DMS 273 (cell line): ENCODE measurements at regions not wholly inside any gene's neighbourhood (a gene's known extent, or its start where the extent isn't known, plus 50 kb on each side); places are given as distances from the start of the nearest gene placed in this dataset.
A peak's percentile ranks its signal among the peaks of the same experiment; 100 is the strongest.

Source experiments
- DNase-seq: peaks from one replicate; lab custom pipeline; 2025; ENCODE audit not compliant: unreplicated experiment; lab: John Stamatoyannopoulos, UW

GRCh38 chr13:78341032-78341431 is 262.3 kb downstream of the POU4F1 start:
- DNase-seq: no peak

DNA sequence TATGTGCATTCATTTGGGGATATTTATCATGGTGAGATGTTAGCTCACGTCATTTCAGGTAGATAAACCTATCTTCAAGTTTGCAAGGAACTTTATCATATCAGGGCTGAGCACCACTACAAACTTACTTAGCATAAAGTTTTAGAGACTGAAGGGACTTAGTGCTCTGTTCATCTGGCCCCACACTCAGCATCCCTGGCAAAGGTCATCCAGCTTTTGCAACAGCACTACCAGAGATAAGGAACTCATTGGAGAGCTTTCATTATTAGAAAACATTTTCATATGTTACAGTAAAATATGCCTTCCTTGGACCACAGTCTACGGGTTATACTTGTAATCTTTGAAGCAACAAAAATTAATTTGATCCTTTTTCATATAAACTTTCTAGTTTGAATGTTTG is 263.4 kb downstream of the POU4F1 start:
- no peak for DNase-seq

DNA sequence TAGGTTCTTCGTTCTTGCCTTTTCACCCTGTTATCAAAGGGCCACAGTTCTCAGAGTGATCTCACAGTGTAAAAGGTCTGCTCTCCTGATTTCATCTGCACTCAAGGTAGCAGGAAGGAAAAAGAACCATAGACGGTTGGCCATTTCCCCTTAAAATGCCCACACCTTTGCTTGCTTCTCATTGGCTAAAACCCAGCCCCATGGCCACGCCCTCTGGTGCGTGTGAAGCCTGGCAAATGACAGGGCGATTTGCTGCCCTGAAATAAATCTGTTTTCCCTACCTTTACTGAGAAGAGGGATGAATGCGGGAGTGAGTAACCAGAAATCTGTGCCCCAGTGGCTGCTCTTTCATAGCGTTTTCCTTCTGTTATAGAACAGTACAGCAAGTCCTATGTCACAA is 269.3 kb downstream of the POU4F1 start:
- DNase-seq: no peak

- DNase-seq: peak; percentile 69
Observed at GRCh38 chr13:78326633-78327032, 276.7 kb downstream of the POU4F1 start.

DNA sequence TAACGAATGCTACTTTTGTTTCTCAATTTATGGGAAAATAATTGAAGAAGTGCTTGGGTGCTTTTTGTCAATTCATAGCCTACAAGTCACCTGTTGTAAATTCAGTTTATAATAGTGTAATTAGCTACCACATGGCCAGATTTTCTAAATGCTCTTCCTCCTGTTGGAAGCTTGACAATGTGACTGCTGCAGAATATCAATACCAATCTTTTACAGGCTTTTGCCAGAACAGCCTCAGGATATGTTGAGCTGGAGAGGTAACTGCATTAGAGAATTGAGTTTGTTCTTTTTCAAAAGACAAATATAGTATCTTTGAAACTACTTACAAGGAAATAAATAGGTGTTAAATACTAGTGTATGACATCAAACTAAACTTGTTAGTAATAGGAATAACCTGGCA is 277.8 kb downstream of the POU4F1 start:
- DNase-seq: no peak

DNA sequence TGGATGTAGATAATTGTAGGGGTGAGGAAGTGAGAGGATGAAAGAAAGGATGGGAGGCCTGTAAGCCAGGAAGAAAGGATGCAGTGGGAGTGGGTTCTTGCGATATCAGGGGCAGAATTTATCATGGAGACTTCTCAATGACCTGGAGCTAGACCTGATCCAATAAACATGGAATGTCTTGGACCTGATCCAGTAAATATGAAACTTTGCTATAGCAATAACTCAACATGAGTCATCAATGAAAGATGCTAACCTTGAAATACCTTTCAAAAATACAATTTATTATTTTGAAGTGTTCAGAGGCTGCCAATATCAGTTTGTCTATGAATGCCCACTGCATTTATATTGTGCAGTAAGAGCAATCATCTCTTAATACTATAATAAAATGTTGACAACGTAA is 279.5 kb downstream of the POU4F1 start:
- no peak for DNase-seq

DNA sequence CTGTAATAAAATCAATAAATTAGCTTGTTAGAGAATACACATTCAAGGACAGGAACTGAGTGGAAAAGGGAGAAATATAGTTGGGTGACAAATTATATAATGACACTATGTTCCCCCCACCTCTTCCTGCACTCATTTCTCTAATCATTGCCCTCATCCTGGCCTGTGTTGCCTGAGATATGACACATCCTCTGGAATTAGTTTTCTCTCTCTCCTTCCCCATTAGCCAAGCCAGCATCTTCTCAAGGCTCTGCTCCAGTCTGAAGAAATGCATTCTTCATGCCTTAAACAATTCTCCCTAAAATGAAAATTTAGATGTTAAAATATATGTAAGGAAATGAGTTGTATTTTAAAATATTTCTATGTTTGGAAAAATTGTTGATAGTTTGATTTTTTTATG is 280.3 kb downstream of the POU4F1 start:
- DNase-seq: no peak

DNA sequence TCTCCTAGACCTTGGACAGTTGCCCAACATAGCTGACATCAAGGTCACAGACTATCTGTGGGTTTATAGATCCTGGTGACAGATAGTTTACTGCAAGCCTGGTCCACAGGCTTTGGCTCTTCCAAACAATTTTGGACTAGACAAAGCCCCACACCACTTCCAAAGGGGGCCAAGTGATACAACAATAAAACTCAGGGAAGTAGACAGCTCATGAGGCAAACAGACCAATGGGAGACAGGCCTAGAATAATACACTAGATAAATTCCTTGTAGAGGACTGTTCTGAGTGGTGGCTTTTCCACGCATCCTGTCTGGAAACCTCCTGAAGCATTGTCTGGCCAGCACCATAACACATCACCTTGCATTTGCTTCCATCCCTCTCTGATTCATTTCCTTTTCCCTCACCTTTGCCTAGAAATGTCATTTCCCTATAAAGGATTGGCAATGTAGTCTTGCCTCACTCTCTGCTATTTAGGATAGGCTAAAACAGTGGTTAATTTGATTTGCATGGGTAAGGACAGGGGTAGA is 284.2 kb downstream of the POU4F1 start:
- no peak for DNase-seq

- peak; percentile 50 for DNase-seq
Observed at GRCh38 chr13:78317030-78317429, 286.3 kb downstream of the POU4F1 start.

GRCh38 chr13:78309497-78310180 is 293.7 kb downstream of the POU4F1 start:
- no peak for DNase-seq

- DNase-seq: no peak
Observed at GRCh38 chr13:78306519-78307206, 296.7 kb downstream of the POU4F1 start.

GRCh38 chr13:78305171-78305570 is 298.2 kb downstream of the POU4F1 start:
- no peak for DNase-seq

GRCh38 chr13:78299832-78300623 is 303.3 kb downstream of the POU4F1 start:
- no peak for DNase-seq

DNA sequence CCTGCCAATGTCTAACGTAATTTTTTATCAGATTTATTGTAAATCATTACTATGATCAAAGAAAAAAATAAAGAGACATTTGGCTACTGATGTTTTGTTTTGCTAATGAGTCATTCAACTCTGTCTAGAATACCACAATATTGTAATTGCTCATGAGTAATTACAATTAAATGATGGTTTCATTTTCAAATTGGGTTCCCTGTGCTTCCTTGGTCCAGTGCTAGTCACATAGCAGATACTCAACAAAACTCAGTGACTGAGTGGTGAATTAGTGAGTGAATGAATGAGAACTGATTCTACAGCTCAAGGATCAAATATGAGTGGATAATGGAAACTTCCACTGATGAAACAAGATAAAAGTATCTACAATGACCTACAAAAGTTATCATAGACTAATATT is 304.7 kb downstream of the POU4F1 start:
- no peak for DNase-seq

DNA sequence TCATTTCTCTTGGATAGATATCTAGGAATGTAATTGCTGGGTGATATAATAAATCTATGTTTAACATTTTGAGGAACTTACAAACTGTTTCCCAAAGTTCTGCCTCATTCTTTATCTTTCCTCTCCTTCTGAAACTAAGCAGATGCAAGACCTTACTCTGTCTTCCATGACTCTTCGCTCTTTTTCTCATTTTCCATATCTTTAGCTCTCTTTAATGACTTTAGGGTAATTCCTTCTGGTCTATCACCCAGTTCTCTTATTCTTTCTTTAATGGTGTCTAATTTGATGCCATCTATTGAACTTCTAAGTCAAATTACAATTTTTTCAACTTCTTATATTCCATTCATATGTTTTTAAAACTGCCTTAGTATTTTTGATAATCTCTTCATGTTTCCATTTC is 316.6 kb downstream of the POU4F1 start:
- no peak for DNase-seq

- DNase-seq: no peak
Observed at GRCh38 chr13:78265098-78265497, 338.3 kb downstream of the POU4F1 start.

DNA sequence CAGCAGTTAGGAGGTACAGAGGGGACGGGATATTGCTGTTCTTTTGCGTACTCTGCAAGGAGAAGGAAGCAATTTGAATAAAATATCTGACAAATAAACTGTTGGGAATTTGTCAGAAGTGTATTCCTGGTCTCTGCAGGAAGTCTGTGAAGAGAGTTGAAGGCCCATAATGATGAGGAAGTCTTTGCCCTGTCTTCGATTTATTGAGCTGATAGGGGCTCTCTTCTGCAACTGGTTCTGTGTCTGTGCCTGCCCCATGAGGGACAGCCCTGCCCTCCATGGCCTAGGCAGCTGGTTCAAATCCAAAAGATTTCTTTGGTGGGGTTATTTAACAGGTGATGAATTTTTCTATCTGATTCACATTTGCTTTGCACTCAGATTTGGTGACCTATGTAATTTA is 339.7 kb upstream of the EDNRB start:
- no peak for DNase-seq

- no peak for DNase-seq
Observed at GRCh38 chr13:78256484-78256883, 337.9 kb upstream of the EDNRB start.

DNA sequence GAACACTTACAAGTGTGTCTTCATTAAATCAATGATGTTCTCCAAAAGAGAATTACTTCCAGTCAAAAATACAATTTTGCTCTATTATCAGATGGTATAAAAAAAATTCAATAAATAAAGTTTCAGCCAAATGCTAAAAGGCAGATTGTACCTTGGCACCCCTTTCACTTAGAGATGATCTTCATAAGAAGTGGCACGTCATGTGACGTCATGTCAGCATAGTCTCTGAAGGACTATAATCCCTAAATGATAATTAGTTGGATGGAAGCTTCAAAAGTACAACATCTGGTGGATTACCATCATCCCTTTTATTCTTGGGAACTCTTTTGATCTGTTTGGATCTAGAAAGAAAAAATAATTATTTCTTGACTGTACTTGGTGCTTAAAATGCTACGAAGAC is 335.5 kb upstream of the EDNRB start:
- no peak for DNase-seq

DNA sequence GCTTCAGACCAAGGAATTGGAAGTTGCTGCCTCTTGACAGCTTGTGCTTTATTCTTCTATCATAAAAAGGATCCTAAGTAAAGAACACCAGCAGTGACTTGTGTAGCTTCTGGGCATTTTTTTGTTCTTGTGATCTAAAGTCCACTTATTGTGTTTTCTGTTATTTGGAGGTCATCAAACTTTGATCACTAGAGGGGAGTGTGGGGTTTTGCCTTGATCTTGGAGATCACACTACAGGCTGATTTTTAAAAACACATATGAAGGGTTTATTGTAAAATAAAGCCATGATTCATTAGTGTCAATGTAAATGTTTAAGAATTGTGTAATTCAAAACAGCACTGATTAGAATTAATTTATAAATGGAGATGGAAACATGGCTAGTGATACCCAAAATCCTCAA is 328.7 kb upstream of the EDNRB start:
- peak; percentile 2 for DNase-seq

GRCh38 chr13:78241278-78241919 is 322.8 kb upstream of the EDNRB start:
- DNase-seq: peak; percentile 68
